ENCODE measurements at regions not wholly inside any gene's neighbourhood (a gene's known extent, or its start where the extent isn't known, plus 50 kb on each side); places are given as distances from the start of the nearest gene placed in this dataset.

- H4K20me1 ChIP-seq (ENCODE audit: insufficient read depth, low read length) = no peaks in the 10 kb centered on the region
- H3K4me1 ChIP-seq (ENCODE audit: low read length) = no peaks in the 10 kb centered on the region
- no peaks in the 10 kb centered on the region for H3K9me3 ChIP-seq (replicated peaks; ENCODE audit: insufficient read depth, low read length)
- DNase-seq = no peak
- TF ChIP-seq CTCF (IDR thresholded peaks at IDR 0.05; ENCODE audit: low read length) (no peak), EZH2 (optimal IDR thresholded peaks at IDR 0.05; ENCODE audit: low read depth, low read length) (no peak), EZH2phosphoT487 (IDR thresholded peaks at IDR 0.05; ENCODE audit: low read length) (no peak)
- H3K9ac ChIP-seq (ENCODE audit: low read length) = no peak overlapping the region
- H3K4me3 ChIP-seq (ENCODE audit: low read length) = no peak overlapping the region
- no peaks in the 10 kb centered on the region for H3F3A ChIP-seq (ENCODE audit: insufficient read depth, low read length)
- H3K27me3 ChIP-seq (replicated peaks; ENCODE audit: insufficient read depth, low read length) = peaks cover 12% of the 10 kb centered on the region
- no peaks in the 10 kb centered on the region for H3K9me2 ChIP-seq (replicated peaks; ENCODE audit: insufficient read depth, low read length)
- H3K79me2 ChIP-seq (ENCODE audit: low read length) = no peaks in the 10 kb centered on the region
- H2AFZ ChIP-seq (ENCODE audit: low read length) = no peak overlapping the region
- no peak overlapping the region for H3K27ac ChIP-seq (ENCODE audit: low read length)
- H3K36me3 ChIP-seq (replicated peaks; ENCODE audit: insufficient read depth, low read length) = no peaks in the 10 kb centered on the region
- H3K4me2 ChIP-seq (ENCODE audit: low read depth, low read length) = no peak overlapping the region
Observed at GRCh38 chr10:131456411-131456810, 144.9 kb upstream of the TCERG1L start.

- Histone ChIP-seq H4K20me1 (ENCODE audit: insufficient read depth, low read length) (no peaks in the 10 kb centered on the region), H3K4me3 (ENCODE audit: low read length) (no peak overlapping the region), H2AFZ (ENCODE audit: low read length) (no peak overlapping the region)
Observed at GRCh38 chr10:131461093-131461492, 149.6 kb upstream of the TCERG1L start.

GRCh38 chr10:131464789-131465188, 153.3 kb upstream of the TCERG1L start:
- TF ChIP-seq EZH2phosphoT487 (IDR thresholded peaks at IDR 0.05; ENCODE audit: low read length) (no peak), CTCF (IDR thresholded peaks at IDR 0.05; ENCODE audit: low read length) (no peak), EZH2 (optimal IDR thresholded peaks at IDR 0.05; ENCODE audit: low read depth, low read length) (no peak)
- H3K36me3 ChIP-seq (replicated peaks; ENCODE audit: insufficient read depth, low read length) = no peaks in the 10 kb centered on the region
- no peaks in the 10 kb centered on the region for H3K27me3 ChIP-seq (replicated peaks; ENCODE audit: insufficient read depth, low read length)
- H3K9me3 ChIP-seq (replicated peaks; ENCODE audit: insufficient read depth, low read length) = no peaks in the 10 kb centered on the region
- H2AFZ ChIP-seq (ENCODE audit: low read length) = no peak overlapping the region
- no peaks in the 10 kb centered on the region for H4K20me1 ChIP-seq (ENCODE audit: insufficient read depth, low read length)
- no peak overlapping the region for H3K9ac ChIP-seq (ENCODE audit: low read length)
- H3K9me2 ChIP-seq (replicated peaks; ENCODE audit: insufficient read depth, low read length) = no peaks in the 10 kb centered on the region
- no peak overlapping the region for H3K4me2 ChIP-seq (ENCODE audit: low read depth, low read length)
- H3K4me3 ChIP-seq (ENCODE audit: low read length) = no peak overlapping the region
- H3K4me1 ChIP-seq (ENCODE audit: low read length) = no peaks in the 10 kb centered on the region
- H3F3A ChIP-seq (ENCODE audit: insufficient read depth, low read length) = no peaks in the 10 kb centered on the region
- H3K79me2 ChIP-seq (ENCODE audit: low read length) = no peaks in the 10 kb centered on the region
- no peak overlapping the region for H3K27ac ChIP-seq (ENCODE audit: low read length)
- DNase-seq = no peak

More at GRCh38 chr10:131461093-131461492, 149.6 kb upstream of the TCERG1L start:
- Histone ChIP-seq H3K36me3 (replicated peaks; ENCODE audit: insufficient read depth, low read length) (no peaks in the 10 kb centered on the region), H3K9me3 (replicated peaks; ENCODE audit: insufficient read depth, low read length) (no peaks in the 10 kb centered on the region), H3K27ac (ENCODE audit: low read length) (no peak overlapping the region), H3K27me3 (replicated peaks; ENCODE audit: insufficient read depth, low read length) (peaks cover 2% of the 10 kb centered on the region), H3K9me2 (replicated peaks; ENCODE audit: insufficient read depth, low read length) (no peaks in the 10 kb centered on the region), H3K4me1 (ENCODE audit: low read length) (no peaks in the 10 kb centered on the region), H3K4me2 (ENCODE audit: low read depth, low read length) (no peak overlapping the region), H3K9ac (ENCODE audit: low read length) (no peak overlapping the region), H3K79me2 (ENCODE audit: low read length) (no peaks in the 10 kb centered on the region), H3F3A (ENCODE audit: insufficient read depth, low read length) (no peaks in the 10 kb centered on the region)
- no peak for TF ChIP-seq EZH2phosphoT487 (IDR thresholded peaks at IDR 0.05; ENCODE audit: low read length)
- TF ChIP-seq EZH2 (optimal IDR thresholded peaks at IDR 0.05; ENCODE audit: low read depth, low read length) = no peak
- TF ChIP-seq CTCF (IDR thresholded peaks at IDR 0.05; ENCODE audit: low read length) = no peak
- DNase-seq = no peak

All from MM.1S (cell line).